GM23248 (cell line): ENCODE measurements at regions not wholly inside any gene's neighbourhood (a gene's known extent, or its start where the extent isn't known, plus 50 kb on each side); places are given as distances from the start of the nearest gene placed in this dataset.

Experiments used
- EZH2 ChIP-seq: fragments of 200-600 bp; sonication (generic); IDR thresholded peaks from 2 replicates; pipeline ENCODE4 v1.6.1; 2018; ENCODE audit warnings: antibody characterized with exemption, mild to moderate bottlenecking; ENCODE audit not compliant: insufficient read depth, poor library complexity, severe bottlenecking
- EZH2phosphoT487 ChIP-seq: fragments of 200-600 bp; sonication (generic); IDR thresholded peaks from 2 replicates; pipeline ENCODE4 v1.6.1; 2018; ENCODE audit warnings: antibody characterized with exemption, moderate library complexity, mild to moderate bottlenecking, low read depth; ENCODE audit not compliant: insufficient read depth

- TF ChIP-seq EZH2 (no peak), EZH2phosphoT487 (no peak)
Measured at GRCh38 chr5:110323832-110324231, 402.6 kb downstream of the TMEM232 start.
